Esophagus squamous epithelium (tissue), 5 donors: ENCODE measurements at regions not wholly inside any gene's neighbourhood (a gene's known extent, or its start where the extent isn't known, plus 50 kb on each side); places are given as distances from the start of the nearest gene placed in this dataset.

Experiments used
- DNase-seq: peaks from one replicate; lab custom pipeline; 2025; lab: John Stamatoyannopoulos, UW
- H3K27ac ChIP-seq, 4 donors: fragments of 200-600 bp; sonication (generic); one replicate each; pipeline ENCODE4 v1.5.1; 2016 to 2019; ENCODE audit warnings: mild to moderate bottlenecking in 1 of 4
- H3K27me3 ChIP-seq, 4 donors: fragments of 200-600 bp; sonication (generic); 1 replicate in 3 of 4; 2 replicates in 1 of 4; pipeline versions ENCODE4 v1.5.1 to v1.6.0; 2017 to 2021; ENCODE audit warnings: antibody characterized with exemption in 1 of 4
- H3K36me3 ChIP-seq, 3 donors: fragments of 200-600 bp; sonication (generic); one replicate each; pipeline ENCODE4 v1.5.1; 2016 to 2019
- H3K4me1 ChIP-seq, 3 donors: fragments of 200-600 bp; sonication (generic); one replicate each; pipeline ENCODE4 v1.5.1; 2017 to 2019
- H3K4me3 ChIP-seq, 4 donors: fragments of 200-600 bp; sonication (generic); 1 replicate in 3 of 4; 2 replicates in 1 of 4; pipeline ENCODE4 v1.5.1; 2016 to 2019; ENCODE audit warnings: mild to moderate bottlenecking in 2 of 4, moderate library complexity in 1 of 4
- H3K9me3 ChIP-seq, 3 donors: fragments of 200-600 bp; sonication (generic); one replicate each; pipeline ENCODE4 v1.5.1; 2016 to 2019
- CTCF ChIP-seq, 6 experiments: fragments of 450-650 bp in 4 of 6; fragments of 200-600 bp in 2 of 6; sonication (generic) in 2 of 6; IDR thresholded peaks; one replicate each; pipeline ENCODE4 v1.5.1; 2016 to 2019; ENCODE audit warnings: antibody characterized with exemption in 6 of 6, mild to moderate bottlenecking in 4 of 6, moderate library complexity in 4 of 6
- POLR2A ChIP-seq, 4 donors: fragments of 450-650 bp; IDR thresholded peaks; one replicate each; pipeline ENCODE4 v1.6.1; 2017; ENCODE audit warnings: antibody characterized with exemption in 4 of 4, mild to moderate bottlenecking in 4 of 4, moderate library complexity in 3 of 4
- WGBS, 2 donors: methylation state at CpG; one replicate each; pipeline ENCODE4 v1.1.5; 2018; 5-methylcytosine and 5-hydroxymethylcytosine counted together
- intact Hi-C: fragments of 100-400 bp; cut with DNase I; formaldehyde crosslinking; loops from one replicate; pipeline ENCODE4 v1.15.0; 2022
- donor health status: DM: yes; HTN: yes; CAD: no.

DNA sequence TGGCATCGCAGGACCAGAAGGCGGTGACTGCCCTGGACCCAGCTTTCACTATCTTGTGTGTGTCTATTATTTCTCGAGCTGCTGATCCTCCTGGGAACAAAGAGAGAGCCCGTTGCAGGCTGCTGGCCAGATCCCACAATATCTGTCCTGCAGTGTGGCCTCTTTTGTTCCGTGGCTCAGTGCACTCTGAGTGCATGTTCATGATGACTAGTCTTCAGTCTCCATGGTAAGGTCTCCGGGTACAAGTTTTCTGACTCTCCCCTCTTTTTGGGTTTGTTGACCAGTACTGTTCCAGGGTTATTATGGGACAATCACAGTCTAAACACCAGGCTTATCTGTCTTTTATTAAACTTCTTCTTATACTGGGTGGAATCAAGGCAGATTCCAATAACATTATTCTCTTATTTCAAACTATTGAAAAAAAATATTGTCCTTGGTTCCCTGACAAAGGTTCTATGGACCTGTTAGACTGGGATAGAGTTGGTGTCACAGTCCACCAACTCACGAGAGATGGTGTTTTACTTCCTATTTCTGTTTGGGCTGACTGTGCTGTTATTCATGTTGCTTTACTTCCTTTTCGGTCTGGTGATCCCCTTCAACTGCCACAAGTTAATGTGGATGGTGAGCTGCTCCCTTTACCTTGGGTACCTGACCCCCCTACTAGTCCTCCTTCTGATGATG lies 192.9 kb upstream of the ALG10B start:
- H3K4me3 ChIP-seq: no peak overlapping the region
- intact Hi-C loops: no loop called here
- no peaks in the 10 kb centered on the region for H3K4me1 ChIP-seq
- DNase-seq: no peak
- 60 to 66% methylated on average over 8 of the region's 8 CpGs for WGBS, 2 donors
- TF ChIP-seq POLR2A (IDR thresholded peaks at IDR 0.05) (no peak), CTCF (IDR thresholded peaks at IDR 0.05) (no peak)
- no peaks in the 10 kb centered on the region for H3K9me3 ChIP-seq
- H3K36me3 ChIP-seq: no peaks in the 10 kb centered on the region
- no peaks in the 10 kb centered on the region for H3K27me3 ChIP-seq
- H3K27ac ChIP-seq: no peak overlapping the region

DNA sequence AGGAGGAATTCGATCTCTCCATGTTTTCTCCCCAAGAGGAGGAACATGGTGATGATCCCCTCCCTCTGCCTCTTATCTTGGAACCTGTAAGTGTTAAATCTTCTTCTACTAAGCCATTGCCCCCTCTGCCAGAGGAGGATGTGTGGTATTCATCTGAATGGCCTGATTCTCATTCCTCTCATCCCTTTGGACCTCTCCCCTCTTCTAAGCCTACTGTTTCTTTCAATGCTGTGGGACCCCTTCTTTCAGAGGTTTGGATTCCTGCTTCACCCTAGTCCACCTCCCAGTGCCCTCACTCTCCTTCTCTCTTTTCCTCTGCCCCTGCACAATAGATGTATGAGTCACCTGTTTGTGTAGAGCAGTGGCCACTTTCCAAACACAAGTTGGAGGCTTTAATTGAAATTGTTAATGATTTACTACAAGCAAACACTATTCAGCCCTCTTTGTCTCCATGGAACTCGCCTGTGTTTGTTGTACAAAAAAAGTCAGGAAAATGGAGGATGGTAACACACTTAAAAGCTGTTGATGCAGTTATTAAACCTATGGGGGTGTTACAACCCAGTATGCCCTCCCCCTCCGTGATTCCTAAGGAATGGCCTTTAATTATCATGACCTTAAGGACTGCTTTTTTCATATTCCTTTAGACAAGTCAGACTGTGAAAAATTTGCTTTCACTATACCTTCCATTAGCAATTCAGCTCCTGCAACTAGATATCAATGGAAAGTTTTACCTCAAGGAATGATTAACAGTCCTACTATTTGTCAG lies 192.1 kb upstream of the ALG10B start:
- WGBS, 2 donors: 29 to 33% methylated on average over 3 of the region's 3 CpGs
- H3K4me3 ChIP-seq: no peak overlapping the region
- H3K4me1 ChIP-seq: no peaks in the 10 kb centered on the region
- H3K27ac ChIP-seq: no peak overlapping the region
- no peak for DNase-seq
- H3K9me3 ChIP-seq: no peaks in the 10 kb centered on the region
- intact Hi-C loops: no loop called here
- no peaks in the 10 kb centered on the region for H3K36me3 ChIP-seq
- no peaks in the 10 kb centered on the region for H3K27me3 ChIP-seq
- TF ChIP-seq POLR2A (IDR thresholded peaks at IDR 0.05): no peak
- no peak for TF ChIP-seq CTCF (IDR thresholded peaks at IDR 0.05)

DNA sequence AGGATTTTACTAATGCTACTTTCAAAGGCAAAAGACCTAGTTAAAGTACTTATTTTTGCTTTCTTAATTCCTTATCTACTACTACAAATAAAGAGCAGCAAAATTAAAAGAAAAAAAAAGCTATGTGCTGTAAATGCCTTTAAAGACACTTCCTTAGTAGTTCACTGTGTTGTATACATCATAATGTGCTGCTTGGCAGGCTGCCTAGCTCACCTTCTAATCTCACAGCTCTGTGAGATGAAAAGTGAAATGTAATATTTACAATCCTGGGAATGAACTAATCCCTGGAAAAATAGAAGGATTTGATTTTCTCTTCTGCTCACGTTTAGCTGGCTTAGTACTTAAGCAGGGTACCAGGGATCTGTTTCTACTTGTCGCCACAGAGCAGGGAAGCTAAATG lies 184.4 kb upstream of the ALG10B start:
- intact Hi-C loops: no loop called here
- no peak for DNase-seq
- H3K4me1 ChIP-seq: no peaks in the 10 kb centered on the region
- WGBS, 2 donors: 26 to 58% methylated on average over 2 of the region's 2 CpGs
- no peaks in the 10 kb centered on the region for H3K36me3 ChIP-seq
- peaks cover 0 to 10% (median 0%) of the 10 kb centered on the region in 4 donors for H3K27me3 ChIP-seq
- TF ChIP-seq POLR2A (IDR thresholded peaks at IDR 0.05) (no peak), CTCF (IDR thresholded peaks at IDR 0.05) (no peak)
- no peak overlapping the region for H3K4me3 ChIP-seq
- H3K9me3 ChIP-seq: no peaks in the 10 kb centered on the region
- H3K27ac ChIP-seq: no peak overlapping the region

DNA sequence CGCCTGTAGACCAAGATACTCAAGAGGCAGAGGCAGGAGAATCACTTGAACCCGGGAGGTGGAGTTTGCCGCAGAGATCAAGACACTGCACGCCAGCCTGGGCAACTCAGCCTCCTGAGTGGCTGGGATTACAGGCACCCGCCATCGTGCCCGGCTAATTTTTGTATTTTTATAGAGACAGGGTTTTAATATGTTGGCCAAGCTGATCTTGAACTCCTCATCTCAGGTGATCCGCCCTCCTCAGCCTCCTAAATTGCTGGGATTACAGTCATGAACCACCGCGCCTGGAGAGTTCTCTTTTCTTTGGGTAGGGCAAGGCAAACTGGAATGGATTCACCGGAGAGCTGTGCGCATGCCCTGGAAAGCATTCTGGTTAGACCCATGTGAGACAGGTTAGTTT lies 179.3 kb upstream of the ALG10B start:
- no peak overlapping the region for H3K27ac ChIP-seq
- no peak for DNase-seq
- TF ChIP-seq POLR2A (IDR thresholded peaks at IDR 0.05) (no peak), CTCF (IDR thresholded peaks at IDR 0.05) (no peak)
- intact Hi-C loops: loop anchor here (5.0 kb wide), 1 partner anchor 180 kb away; the partner anchor contains the start of gene ALG10B
- WGBS, 2 donors: 92% methylated on average over 7 to 11 of the region's 12 CpGs
- H3K4me1 ChIP-seq: peaks cover 6 to 13% (median 6%) of the 10 kb centered on the region in 3 donors
- H3K36me3 ChIP-seq: no peaks in the 10 kb centered on the region
- no peak overlapping the region for H3K4me3 ChIP-seq
- H3K27me3 ChIP-seq: peaks cover 0 to 21% (median 0%) of the 10 kb centered on the region in 4 donors
- no peaks in the 10 kb centered on the region for H3K9me3 ChIP-seq

DNA sequence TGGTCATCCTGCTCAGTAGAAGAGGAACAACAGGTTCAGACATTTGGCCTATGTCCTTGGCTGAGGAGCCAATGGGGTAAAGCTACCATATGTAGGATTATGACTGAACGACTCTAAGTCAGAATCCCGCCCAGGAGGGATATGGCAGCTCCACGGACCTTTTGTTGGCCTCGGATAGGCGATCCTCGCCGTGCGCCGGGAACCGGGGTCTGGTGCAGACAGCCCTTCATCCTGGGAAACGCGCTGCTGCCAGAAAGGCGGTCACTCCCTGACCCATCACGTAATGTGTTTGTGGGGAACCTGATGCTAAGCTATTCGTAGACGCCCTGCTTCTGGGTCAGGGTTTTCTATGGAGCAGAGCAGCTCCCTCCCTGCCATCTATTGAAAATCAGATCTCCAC lies 178.9 kb upstream of the ALG10B start:
- TF ChIP-seq POLR2A (IDR thresholded peaks at IDR 0.05): no peak
- TF ChIP-seq CTCF (IDR thresholded peaks at IDR 0.05): no peak
- Histone ChIP-seq H3K27me3 (peaks cover 0 to 21% (median 0%) of the 10 kb centered on the region in 4 donors), H3K36me3 (no peaks in the 10 kb centered on the region), H3K4me1 (peaks cover 6 to 13% (median 6%) of the 10 kb centered on the region in 3 donors), H3K27ac (no peak overlapping the region), H3K9me3 (no peaks in the 10 kb centered on the region), H3K4me3 (peak overlapping the region in 1 of 4 donors; percentile 46)
- intact Hi-C loops: loop anchor here (5.0 kb wide), 1 partner anchor 180 kb away; the partner anchor contains the start of gene ALG10B
- DNase-seq: no peak
- 75% methylated on average over 15 of the region's 16 CpGs; no CpG with 5 or more reads in 1 of the 2 donors for WGBS, 2 donors
